ENCODE measurements at regions not wholly inside any gene's neighbourhood (a gene's known extent, or its start where the extent isn't known, plus 50 kb on each side); places are given as distances from the start of the nearest gene placed in this dataset.

- no peak overlapping the region for H3K4me3 ChIP-seq (ENCODE audit: low read length)
- DNase-seq (ENCODE audit: low read depth, low spot score): no peak
Observed at GRCh38 chr21:20644552-20644951, 353.7 kb upstream of the NCAM2 start.

DNA sequence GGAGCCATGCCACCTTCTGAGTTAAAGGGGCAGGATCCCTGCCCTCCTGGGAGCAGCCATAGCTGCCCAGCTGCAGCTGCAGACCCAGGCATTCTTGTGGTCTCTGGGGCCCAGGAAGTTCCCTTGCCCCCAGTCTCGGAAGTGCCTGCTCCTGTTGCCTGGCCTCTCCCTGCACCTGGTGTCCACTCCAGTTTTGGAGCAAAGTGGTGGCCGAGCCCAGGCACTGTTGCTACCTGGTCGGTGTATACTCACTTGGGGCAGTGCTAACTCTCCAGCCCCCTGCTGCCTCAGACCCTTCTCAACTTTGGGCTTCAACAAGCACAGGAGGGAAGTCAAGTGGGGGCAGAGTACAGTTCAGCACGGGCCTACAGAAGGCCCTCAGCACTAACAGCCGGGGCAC is 352.9 kb upstream of the NCAM2 start:
- no peak overlapping the region for H3K4me3 ChIP-seq (ENCODE audit: low read length)
- DNase-seq (ENCODE audit: low read depth, low spot score): no peak

DNA sequence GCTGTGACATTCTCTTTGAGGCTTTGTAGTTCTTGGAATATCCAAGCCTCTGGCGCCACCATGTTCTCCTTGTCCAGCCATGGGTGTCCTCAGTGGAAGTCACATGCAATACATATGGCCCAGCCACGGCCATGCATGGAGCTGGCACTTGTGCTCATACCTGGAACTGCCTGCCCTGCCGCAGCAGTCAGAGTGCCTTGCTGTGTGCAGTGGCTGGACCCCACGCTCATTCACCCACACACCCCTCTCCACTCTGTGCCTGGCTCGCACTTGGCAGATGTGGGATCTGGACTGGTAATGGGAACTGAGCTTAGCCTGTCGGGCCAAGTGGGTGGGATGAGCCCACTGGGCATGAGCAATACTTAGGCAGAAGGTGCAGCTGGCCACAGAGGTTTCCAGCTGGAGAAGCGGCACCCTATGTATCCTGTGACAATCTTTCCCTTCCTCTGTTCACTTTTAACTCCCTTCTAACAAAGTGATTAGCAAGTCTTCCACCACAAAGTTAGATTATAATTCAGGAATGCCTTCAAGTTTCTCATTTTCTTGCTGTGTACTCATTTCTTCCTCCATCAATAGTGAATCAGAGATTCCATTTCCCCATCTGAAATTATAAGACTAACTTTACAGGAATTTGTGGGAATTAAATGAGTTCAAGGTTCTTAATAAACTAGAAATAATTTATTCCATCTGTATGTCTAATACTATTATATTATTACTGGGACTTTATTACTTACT is 351.6 kb upstream of the NCAM2 start:
- H3K4me3 ChIP-seq (ENCODE audit: low read length): no peak overlapping the region

DNA sequence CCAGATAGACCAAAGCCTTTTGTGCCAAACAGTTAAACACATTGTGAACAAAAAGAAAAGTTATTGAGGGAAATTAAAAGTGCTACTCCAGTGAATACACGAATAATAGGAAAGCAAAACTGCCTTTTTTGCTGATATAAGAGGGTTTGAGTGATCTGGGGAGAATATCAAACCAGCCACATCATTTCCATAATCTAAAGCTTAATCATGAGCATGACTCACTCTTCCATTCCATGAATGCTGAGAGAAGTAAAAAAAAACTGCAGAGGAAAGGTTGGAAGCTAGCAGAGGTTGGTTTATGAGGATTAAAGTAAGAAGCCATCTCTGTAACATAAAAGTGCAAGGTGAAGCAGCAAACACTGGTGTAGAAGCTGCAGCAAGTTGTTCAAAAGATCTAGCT is 350.6 kb upstream of the NCAM2 start:
- H3K4me3 ChIP-seq (ENCODE audit: low read length): no peak overlapping the region
- no peak for DNase-seq (ENCODE audit: low read depth, low spot score)

More for the DNA sequence above, 351.6 kb upstream of the NCAM2 start:
- DNase-seq (ENCODE audit: low read depth, low spot score): no peak

- DNase-seq (ENCODE audit: low read depth, low spot score): no peak
- no peak overlapping the region for H3K4me3 ChIP-seq (ENCODE audit: low read length)
Observed at GRCh38 chr21:20649231-20649630, 349.0 kb upstream of the NCAM2 start.

- DNase-seq (ENCODE audit: low read depth, low spot score): no peak
- H3K4me3 ChIP-seq (ENCODE audit: low read length): no peak overlapping the region
Observed at GRCh38 chr21:20652846-20653245, 345.4 kb upstream of the NCAM2 start.

DNA sequence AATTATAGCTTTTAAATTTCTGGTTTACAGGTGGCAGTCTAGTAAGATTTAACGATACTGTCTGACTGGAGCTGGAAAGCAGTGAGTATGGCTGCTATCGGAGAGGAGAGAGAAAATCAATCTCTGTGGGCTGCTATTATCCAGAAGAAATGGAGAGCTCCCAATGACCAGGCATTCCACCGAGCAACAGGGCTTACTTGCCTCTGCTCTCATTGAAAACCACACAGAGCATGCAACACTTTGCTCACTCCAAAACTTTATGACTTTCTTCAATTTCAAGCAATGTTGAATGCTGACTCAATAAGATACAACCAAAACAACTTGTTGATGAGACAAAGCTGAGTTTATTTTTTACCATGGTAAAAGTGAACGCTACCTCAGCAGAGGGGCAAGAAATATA is 337.0 kb upstream of the NCAM2 start:
- no peak overlapping the region for H3K4me3 ChIP-seq (ENCODE audit: low read length)
- DNase-seq (ENCODE audit: low read depth, low spot score): no peak

- no peak for DNase-seq (ENCODE audit: low read depth, low spot score)
- no peak overlapping the region for H3K4me3 ChIP-seq (ENCODE audit: low read length)
Observed at GRCh38 chr21:20661745-20662422, 336.3 kb upstream of the NCAM2 start.

DNA sequence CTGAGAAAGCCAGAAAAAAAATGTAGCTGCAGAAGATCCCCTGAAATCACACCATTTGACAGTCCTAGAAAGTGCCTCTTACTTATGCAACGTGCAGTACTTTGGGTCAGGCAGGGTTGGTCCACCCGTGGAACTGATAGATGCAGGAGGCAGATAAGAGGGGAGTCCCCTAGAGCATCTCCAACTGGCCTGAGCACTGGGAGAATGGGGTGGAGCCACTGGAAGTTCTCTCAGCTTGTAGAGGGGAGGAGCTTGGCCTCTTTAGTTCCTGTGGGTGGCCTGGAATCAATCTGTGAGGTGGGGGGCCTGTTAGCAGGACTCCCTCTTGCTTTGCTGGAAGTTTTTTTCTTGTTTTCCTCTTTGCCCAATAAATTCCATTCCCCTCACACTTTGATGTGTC is 335.7 kb upstream of the NCAM2 start:
- DNase-seq (ENCODE audit: low read depth, low spot score): no peak
- H3K4me3 ChIP-seq (ENCODE audit: low read length): no peak overlapping the region

DNA sequence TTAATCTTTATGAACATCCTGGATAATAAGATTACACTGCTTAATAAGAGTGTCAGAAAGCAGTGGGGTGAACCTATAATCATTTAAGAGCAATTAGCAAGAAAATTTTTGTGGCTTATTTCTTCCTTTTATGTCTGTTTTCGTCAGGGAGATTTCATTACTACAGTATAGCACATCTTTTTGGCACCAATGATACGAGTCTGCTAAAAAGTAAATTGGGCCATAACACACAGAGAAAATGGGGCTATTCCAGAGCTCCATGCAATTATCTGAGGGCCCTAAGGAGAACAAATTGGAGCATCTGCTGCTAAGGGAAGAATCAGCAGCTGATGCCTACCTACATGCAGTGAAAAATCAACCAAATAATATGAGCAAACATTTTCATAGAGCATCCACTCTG is 330.3 kb upstream of the NCAM2 start:
- H3K4me3 ChIP-seq (ENCODE audit: low read length): no peak overlapping the region
- DNase-seq (ENCODE audit: low read depth, low spot score): no peak

- H3K4me3 ChIP-seq (ENCODE audit: low read length): no peak overlapping the region
- DNase-seq (ENCODE audit: low read depth, low spot score): no peak
Observed at GRCh38 chr21:20685475-20685874, 312.7 kb upstream of the NCAM2 start.

DNA sequence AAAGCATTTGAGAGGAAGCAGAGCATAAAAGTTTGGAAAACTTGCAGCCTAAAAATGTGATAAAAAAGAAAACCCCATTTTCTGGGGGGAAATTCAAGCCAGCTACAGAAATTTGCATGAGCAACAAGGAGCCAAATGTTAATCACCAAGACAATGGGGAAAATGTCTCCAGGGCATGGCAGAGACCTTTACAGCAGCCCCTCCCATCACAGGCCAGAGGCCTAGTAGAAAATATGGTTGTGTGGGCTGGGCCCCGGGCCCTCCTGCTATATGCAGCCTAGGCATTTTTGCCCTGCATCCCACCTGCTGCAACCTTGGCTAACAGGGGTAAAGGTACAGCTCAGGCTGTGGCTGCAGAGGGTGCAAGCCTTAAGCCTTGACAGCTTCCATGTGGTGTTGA is 299.6 kb upstream of the NCAM2 start:
- no peak for DNase-seq (ENCODE audit: low read depth, low spot score)

DNA sequence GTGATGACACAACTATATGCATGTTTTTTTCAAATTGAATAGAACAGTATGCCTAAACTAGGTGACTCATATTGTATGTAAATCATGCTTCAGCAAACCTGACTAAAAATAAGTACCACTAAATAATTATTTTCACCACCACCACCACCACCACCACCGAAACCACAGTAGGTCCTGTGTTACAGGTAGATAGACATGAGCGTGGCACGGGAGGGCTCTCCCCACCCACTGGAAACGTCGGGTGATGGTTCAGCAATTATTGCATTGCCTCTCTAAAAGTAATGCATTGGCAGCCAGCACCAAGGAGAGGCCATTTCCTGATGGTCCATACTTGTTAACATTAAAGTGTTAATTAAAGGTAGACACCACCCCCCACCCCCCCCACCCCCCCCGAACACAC is 297.0 kb upstream of the NCAM2 start:
- DNase-seq (ENCODE audit: low read depth, low spot score): no peak
- no peak overlapping the region for H3K4me3 ChIP-seq (ENCODE audit: low read length)

More for the DNA sequence above, 299.6 kb upstream of the NCAM2 start:
- no peak overlapping the region for H3K4me3 ChIP-seq (ENCODE audit: low read length)

GRCh38 chr21:20703112-20703767 is 295.0 kb upstream of the NCAM2 start:
- DNase-seq (ENCODE audit: low read depth, low spot score): no peak
- H3K4me3 ChIP-seq (ENCODE audit: low read length): no peak overlapping the region

DNA sequence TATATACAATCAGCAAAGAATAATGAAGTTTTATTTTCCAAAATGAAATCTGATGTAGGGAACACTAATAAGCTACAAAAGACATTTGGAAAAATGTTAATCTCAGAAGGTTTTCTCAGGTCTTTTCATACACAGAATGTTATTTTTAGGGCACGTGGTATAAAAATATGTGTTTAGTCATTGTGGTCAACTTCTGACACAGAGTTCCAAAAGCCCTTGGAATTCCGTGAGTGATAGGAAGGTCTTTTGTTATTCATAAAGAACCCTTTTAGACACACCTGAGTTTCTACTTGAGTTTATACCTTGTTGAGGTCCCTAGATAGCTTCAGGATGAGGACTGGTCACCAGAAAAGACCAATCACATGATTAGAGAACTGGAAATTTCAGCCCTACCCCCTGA is 277.6 kb upstream of the NCAM2 start:
- no peak overlapping the region for H3K4me3 ChIP-seq (ENCODE audit: low read length)
- DNase-seq (ENCODE audit: low read depth, low spot score): no peak

DNA sequence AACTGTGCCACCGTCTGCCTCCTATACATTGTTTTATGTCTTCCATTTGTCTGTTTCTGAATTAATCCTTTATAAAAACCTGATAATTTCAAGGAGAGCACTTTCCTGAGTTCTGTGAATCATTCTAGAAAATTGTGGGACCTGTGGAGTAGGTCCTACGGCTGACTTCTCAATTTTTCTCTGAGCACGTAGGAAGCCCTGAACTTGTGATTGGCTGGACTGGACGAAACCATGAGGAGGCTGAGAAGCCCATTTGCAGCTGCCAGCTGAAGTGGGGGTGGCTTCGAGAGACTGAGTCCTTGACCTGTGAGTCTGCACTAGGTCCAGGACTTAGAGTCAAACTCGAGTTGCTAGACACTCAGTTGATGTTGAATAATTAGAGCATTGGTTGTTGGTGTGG is 277.1 kb upstream of the NCAM2 start:
- no peak overlapping the region for H3K4me3 ChIP-seq (ENCODE audit: low read length)
- no peak for DNase-seq (ENCODE audit: low read depth, low spot score)

DNA sequence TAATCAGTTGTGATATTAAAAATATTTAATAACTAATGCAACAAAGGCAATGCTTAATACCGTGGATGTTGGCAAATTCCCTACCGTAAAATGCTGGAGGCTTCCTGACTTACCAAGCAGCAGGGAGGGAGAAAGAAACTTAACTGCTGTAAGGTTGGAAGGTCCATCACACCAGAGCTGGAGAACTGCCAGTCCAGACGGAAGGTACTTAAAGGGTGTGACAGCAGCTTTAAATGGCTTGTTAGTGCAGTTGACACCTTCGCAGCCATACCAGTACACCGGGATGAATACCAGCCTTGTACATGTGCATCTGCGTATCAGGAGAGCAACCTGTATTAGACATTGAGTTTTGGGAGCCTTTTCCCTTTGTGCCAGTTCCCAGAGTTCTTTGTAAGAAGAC is 269.5 kb upstream of the NCAM2 start:
- no peak overlapping the region for H3K4me3 ChIP-seq (ENCODE audit: low read length)
- DNase-seq (ENCODE audit: low read depth, low spot score): no peak

- no peak overlapping the region for H3K4me3 ChIP-seq (ENCODE audit: low read length)
- no peak for DNase-seq (ENCODE audit: low read depth, low spot score)
Observed at GRCh38 chr21:20729376-20729775, 268.8 kb upstream of the NCAM2 start.

GRCh38 chr21:20730441-20730840 is 267.8 kb upstream of the NCAM2 start:
- no peak for DNase-seq (ENCODE audit: low read depth, low spot score)
- H3K4me3 ChIP-seq (ENCODE audit: low read length): no peak overlapping the region

GRCh38 chr21:20735257-20735656 is 263.0 kb upstream of the NCAM2 start:
- no peak overlapping the region for H3K4me3 ChIP-seq (ENCODE audit: low read length)
- DNase-seq (ENCODE audit: low read depth, low spot score): no peak

Data from Jurkat, Clone E6-1 (cell line).